ENCODE measurements at regions not wholly inside any gene's neighbourhood (a gene's known extent, or its start where the extent isn't known, plus 50 kb on each side); places are given as distances from the start of the nearest gene placed in this dataset.

DNA sequence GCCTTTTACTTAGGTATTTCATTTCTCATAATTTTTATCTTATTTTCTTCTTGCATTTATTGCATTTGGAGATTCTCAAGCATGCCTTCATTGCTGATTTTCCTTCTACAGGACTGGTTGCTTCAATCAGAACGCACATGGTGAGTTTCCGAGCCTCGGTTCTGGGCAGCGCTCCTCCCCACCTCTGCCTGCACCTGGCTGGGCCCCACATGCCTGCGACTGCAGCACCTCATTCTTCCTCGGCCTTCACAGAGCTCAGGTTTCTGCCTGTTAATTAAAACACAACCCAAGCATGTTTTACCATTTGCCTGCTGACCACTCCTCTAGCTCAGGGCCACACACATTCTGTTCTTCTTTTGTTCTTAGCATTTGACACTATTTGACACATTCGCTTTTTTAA is 398.8 kb downstream of the GALR1 start:
- H3K4me1 ChIP-seq = peaks cover 6% of the 10 kb centered on the region
- H3K9me3 ChIP-seq = no peaks in the 10 kb centered on the region
- intact Hi-C loops (cut with DNase I) = no loop called here
- TF ChIP-seq, protein P1, sequence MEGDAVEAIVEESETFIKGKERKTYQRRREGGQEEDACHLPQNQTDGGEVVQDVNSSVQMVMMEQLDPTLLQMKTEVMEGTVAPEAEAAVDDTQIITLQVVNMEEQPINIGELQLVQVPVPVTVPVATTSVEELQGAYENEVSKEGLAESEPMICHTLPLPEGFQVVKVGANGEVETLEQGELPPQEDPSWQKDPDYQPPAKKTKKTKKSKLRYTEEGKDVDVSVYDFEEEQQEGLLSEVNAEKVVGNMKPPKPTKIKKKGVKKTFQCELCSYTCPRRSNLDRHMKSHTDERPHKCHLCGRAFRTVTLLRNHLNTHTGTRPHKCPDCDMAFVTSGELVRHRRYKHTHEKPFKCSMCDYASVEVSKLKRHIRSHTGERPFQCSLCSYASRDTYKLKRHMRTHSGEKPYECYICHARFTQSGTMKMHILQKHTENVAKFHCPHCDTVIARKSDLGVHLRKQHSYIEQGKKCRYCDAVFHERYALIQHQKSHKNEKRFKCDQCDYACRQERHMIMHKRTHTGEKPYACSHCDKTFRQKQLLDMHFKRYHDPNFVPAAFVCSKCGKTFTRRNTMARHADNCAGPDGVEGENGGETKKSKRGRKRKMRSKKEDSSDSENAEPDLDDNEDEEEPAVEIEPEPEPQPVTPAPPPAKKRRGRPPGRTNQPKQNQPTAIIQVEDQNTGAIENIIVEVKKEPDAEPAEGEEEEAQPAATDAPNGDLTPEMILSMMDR (IDR thresholded peaks at IDR 0.05) = no peak
- H3K4me3 ChIP-seq = no peak overlapping the region
- ATAC-seq (no peak), DNase-seq (no peak)
- H3K27ac ChIP-seq = no peak overlapping the region
- H3K36me3 ChIP-seq = no peaks in the 10 kb centered on the region
- H3K27me3 ChIP-seq (ENCODE audit: low read depth) = peaks cover 6% of the 10 kb centered on the region

DNA sequence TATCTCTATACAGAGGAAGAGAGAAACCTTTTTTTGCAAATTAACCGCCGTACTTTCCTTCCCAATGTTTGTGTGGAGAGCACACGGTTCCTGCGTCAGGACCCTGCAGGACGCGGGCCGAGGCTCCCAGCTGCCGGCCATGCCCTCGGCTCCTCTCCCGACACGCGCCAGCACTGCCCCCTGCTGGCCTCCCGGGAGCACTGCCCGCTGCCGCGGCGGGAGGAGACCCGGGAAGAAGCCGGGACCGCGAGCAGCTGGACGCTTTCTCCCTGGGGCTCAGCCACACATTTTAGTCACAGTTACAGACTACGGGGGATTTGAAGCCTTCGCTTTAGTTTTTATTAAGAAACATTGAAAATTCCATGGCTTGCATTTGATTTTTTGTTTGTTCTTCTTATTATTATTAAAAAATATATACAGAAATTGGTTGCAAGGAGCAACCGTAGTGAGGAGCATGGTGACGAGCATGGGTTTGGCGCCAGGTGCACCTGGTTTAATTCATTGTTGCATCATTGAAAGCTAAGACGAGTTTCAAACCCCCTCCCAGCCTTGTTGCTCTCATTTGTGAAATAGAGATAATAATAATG is 401.2 kb downstream of the GALR1 start:
- Histone ChIP-seq H3K9me3 (no peaks in the 10 kb centered on the region), H3K27ac (no peak overlapping the region), H3K4me1 (peaks cover 6% of the 10 kb centered on the region), H3K27me3 (ENCODE audit: low read depth) (peaks cover 6% of the 10 kb centered on the region), H3K36me3 (no peaks in the 10 kb centered on the region), H3K4me3 (no peak overlapping the region)
- intact Hi-C loops (cut with DNase I) = no loop called here
- DNase-seq (peak; percentile 76), ATAC-seq (peak; percentile 91 to 92)
- TF ChIP-seq, protein P1 (IDR thresholded peaks at IDR 0.05) = peak; percentile 95

DNA sequence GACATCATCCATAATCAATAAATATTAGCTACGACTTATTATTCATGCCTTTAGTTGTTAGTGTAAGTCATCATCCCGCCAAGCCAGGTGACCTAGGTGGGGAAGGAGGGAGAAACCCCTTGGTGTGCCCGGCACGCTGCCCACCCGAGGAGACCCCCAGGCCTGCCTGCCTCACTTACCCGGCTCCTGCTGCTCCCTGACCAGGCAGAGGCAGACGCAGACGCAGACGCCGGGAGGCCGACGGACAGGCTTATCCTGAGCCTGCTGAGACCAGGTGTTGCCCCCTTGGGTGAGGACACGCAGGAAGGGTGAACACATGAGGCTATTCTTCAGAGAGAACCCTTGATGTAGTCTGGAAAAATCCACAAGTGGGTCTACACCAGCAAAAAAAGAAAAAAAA is 401.8 kb downstream of the GALR1 start:
- Histone ChIP-seq H3K27ac (no peak overlapping the region), H3K4me3 (no peak overlapping the region), H3K4me1 (peaks cover 6% of the 10 kb centered on the region), H3K9me3 (no peaks in the 10 kb centered on the region), H3K27me3 (ENCODE audit: low read depth) (peaks cover 6% of the 10 kb centered on the region), H3K36me3 (no peaks in the 10 kb centered on the region)
- TF ChIP-seq, protein P1 (IDR thresholded peaks at IDR 0.05) = no peak
- intact Hi-C loops (cut with DNase I) = no loop called here
- ATAC-seq = no peak
- no peak for DNase-seq

DNA sequence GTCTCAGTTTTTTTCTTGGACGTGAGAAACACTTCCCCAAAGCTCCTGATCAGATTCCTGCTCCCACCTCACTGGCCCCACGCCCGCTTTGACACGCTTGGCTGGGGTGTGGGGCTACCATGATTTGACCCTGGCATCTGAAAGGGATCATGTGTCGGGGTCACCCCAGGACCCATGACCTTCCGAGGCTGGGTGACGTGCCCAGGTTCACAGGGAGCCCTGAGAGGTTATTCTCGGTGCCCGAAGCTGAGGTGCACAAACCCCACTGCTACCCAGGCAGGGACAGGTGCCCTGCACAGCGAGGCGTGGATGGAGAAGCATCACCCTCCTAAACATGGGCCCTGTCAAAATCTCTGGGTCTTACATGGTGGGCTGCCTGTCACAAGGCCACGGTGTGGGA is 404.1 kb downstream of the GALR1 start:
- H3K27me3 ChIP-seq (ENCODE audit: low read depth) = peaks cover 6% of the 10 kb centered on the region
- no peak overlapping the region for H3K27ac ChIP-seq
- DNase-seq (no peak), ATAC-seq (no peak)
- TF ChIP-seq, protein P1 (IDR thresholded peaks at IDR 0.05) = no peak
- no peaks in the 10 kb centered on the region for H3K9me3 ChIP-seq
- peaks cover 6% of the 10 kb centered on the region for H3K4me1 ChIP-seq
- H3K4me3 ChIP-seq = no peak overlapping the region
- H3K36me3 ChIP-seq = no peaks in the 10 kb centered on the region
- intact Hi-C loops (cut with DNase I) = no loop called here

DNA sequence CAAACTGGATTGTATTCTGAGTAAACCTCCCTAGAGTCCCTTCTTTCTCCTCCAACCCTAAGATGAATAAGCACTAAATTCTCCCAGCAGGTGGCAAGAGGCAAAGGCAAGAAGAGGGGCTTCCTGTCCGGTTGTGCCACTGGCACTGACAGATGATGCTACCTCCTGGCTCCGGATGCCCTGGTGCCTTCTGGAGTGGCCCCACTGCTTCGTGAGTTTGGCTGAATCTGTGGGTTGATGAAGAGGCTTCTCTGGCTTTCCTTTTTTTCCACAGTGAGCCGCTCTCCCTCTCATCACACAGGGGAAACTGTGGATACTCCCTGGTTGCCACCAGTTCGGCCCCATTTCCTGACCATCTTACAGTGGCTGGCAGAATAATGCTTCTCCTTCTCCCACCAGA is 404.7 kb downstream of the GALR1 start:
- H3K9me3 ChIP-seq = no peaks in the 10 kb centered on the region
- ATAC-seq (no peak), DNase-seq (no peak)
- no peak overlapping the region for H3K27ac ChIP-seq
- peaks cover 6% of the 10 kb centered on the region for H3K27me3 ChIP-seq (ENCODE audit: low read depth)
- TF ChIP-seq, protein P1 (IDR thresholded peaks at IDR 0.05) = no peak
- intact Hi-C loops (cut with DNase I) = no loop called here
- no peak overlapping the region for H3K4me3 ChIP-seq
- no peaks in the 10 kb centered on the region for H3K36me3 ChIP-seq
- H3K4me1 ChIP-seq = peaks cover 6% of the 10 kb centered on the region

Measured in lower lobe of right lung (tissue), 2 donors.